Right kidney (tissue), 1 donor: ENCODE measurements at regions not wholly inside any gene's neighbourhood (a gene's known extent, or its start where the extent isn't known, plus 50 kb on each side); places are given as distances from the start of the nearest gene placed in this dataset.
A peak's percentile ranks its signal among the peaks of the same experiment; 100 is the strongest.

Source experiments
- DNase-seq: peaks from one replicate; pipeline ENCODE4 v3.0.0-alpha.2; 2016

DNA sequence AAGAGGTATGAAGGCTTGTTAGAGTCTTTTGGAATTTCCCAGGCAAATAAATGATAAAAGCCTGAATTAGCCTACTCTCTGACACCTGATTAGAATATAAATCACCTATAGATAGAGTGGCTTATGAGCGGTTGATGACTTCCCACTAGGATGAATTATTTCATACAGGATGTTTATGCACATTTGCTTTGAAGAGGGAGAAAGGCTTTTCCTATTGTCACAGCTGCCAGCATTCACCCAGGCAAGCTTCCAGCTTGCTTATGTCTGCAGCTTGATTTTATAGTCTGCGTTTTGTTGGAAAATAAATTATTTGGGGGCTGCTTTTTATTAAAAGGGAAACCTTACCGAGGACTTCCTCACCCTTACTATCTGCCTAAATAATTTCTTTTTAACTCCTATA lies 51.3 kb upstream of the EIF2S2 start:
- no peak for DNase-seq

DNA sequence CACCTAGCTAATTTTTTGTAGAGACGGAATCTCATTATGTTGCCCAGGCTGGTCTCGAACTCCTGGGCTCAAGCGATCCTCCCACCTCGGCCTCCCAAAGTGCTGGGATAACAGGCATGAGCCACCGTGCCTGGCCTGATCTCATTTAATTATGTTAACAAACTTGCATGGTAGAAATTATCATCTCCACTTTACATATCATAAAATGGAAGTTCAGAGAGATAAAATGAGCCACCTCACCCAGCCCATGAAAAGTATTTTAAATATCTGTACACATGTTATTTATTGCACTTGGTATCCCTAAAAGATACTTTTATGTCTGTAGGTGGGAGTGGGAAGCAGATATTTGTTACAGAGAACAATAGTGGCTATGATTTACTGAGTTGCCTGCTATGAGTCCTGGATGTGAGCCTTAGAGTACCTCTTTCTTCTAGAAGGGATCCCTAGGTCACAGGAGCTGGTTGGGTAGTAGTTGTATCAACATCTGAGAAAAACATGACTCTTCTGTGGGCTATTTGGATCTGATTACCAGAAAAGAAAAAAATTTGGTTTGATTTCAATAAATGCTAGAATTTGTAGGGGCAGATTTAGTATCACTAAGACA lies 52.4 kb upstream of the EIF2S2 start:
- DNase-seq, result no peak

DNA sequence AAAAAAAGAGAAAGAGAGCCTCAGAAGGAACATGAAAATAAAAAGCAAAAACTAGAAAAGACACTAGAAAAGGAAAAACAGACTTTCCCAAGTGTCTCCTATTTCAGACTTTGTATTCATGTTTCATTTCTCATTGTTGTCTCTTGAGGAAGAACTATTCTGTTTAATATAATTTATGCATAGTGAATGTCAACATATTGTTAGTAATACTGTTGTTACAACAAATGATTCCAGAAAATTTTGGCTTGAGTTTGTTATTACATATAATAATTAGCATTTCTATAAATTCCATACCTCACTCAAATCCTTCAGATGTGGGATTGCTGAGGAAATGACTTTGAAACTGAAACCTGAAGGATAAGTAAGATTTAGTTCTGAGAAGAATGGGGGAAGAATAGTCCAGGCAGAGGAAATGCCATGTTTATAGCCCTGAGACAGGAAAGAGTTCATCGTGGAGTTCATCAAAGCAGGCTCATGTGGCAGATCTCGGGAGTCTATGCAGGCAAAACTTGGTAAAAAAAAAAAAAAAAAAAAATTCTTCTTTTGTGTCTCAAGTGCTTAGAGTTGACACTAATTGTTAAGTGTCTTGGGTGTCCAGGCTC lies 53.1 kb upstream of the EIF2S2 start:
- no peak for DNase-seq

DNA sequence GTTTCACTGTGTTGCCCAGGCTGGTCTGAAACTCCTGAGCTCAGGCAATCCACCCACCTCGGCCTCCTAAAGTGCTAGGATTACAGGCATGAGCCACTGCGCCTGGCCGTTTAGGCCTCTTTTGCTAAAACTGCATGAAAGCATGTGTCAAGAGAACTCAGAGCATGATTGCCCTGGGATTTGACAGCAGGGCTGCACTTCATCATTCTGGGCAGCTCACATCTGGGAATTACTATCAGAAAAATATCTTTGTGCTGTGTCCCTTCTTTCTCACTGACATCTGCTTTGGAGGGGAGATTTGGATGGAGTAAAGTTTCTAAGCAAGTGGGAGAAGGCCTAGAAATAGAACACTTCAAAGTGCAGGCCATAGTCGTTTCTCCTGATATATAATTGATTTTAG lies 59.6 kb upstream of the EIF2S2 start:
- no peak for DNase-seq

DNA sequence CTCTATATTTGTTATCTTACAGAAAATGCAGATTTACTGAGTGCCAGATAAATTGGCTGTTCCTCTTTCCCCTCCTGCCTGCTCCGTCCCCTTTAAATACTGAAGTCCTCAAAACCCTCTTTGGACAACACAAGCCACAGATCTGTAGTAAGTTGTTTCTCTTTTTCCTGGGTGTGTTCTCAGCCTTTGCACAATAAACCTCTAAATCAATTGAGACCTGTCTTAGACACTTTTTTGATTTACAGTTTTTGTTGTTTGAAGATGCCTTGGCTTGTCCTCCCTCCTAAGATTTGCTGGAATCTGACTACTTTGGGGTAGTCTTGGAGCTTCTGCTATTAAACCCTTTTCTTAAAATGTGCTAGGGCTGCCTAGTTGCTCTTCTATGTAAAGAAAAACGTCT lies 60.9 kb upstream of the EIF2S2 start:
- no peak for DNase-seq

DNA sequence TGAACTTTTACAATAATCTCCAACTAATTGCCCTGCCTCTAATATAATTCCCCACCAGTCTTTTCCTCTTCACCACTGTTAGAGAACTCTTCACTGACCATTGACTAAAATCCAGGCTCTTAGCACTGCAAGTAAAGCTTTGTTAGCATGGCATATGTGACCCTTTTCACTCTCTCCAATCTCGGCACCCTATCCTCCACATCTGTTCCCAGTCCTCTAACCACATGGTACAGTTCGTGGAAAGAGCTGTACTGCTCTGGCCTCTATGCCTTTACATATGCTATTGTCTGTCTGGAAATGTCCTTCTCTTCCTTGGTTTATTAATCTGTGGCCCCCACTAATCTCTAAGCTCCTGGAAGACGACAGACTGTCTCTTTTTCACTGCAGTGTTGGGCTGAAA lies 63.0 kb upstream of the EIF2S2 start:
- DNase-seq, result no peak

DNA sequence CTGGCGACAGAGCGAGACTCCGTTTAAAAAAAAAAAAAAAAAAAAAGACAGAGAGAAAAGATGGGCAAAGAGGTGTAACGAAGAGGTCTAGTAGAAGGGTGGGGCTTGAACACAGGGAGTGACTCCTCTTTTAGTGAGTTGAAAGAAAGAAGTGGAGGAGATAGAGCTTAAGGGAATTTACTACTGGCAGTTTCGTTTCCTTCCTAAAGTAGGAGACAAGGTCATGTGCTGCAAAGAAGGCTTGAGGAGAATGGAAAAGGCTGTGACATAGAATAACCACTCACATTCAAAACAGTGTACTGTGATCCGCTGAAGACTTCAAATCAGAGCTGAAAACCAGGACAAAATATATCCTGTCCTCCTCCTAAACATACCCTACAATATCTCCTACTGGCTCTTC lies 63.8 kb upstream of the EIF2S2 start:
- no peak for DNase-seq

DNA sequence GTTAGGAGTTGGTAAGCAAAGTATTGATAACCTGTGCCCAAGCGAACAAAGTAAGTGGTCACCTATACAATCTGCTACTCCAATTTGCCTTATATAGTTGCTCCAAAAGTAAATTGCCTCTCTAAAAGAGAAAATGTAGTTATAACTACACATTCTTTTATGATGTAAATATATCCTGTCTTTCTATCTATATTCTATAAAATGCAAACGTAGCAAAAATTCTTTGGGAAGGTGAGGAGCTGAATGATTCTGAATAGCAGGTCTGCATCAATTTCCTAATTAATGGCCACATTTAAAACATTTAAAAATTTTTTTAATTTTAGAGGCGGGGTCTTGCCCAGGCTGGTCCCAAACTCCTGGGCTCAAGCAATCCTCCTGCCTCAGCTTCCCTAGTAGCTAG lies 64.2 kb upstream of the ASIP start:
- DNase-seq, result no peak

DNA sequence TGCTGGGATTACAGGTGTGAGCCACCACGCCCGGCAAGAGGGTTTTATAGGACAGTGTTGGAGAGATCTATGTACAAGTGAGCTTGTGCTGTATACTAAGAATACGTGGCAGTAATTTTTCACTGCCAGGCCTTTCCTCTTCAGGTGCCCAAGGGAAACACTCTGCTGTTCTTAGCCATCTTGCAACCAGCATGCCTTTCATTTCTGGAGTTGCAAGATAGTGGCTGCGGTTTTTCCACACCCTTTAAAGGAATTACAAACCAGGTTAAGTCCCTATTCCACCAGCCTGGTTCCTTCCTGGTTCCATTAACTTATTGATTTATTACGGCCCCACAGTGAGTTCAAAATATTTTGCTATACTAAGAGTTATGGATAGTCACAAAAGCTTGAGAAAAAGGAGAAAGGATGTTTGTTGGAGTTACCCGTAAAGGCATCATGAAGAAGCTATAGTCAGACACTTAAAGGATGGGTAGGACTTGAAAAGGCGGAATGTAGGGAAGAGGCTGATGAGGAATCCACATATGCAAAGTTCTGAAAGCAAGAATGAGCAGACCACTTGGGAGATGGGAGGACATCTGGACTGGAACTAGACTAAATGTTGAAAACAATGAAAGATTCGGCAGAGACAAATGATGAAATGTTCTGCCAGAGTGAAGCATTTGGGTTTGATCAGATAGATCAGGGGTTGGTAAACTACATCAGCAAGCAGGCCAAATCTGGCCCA lies 61.4 kb upstream of the ASIP start:
- DNase-seq, result no peak

DNA sequence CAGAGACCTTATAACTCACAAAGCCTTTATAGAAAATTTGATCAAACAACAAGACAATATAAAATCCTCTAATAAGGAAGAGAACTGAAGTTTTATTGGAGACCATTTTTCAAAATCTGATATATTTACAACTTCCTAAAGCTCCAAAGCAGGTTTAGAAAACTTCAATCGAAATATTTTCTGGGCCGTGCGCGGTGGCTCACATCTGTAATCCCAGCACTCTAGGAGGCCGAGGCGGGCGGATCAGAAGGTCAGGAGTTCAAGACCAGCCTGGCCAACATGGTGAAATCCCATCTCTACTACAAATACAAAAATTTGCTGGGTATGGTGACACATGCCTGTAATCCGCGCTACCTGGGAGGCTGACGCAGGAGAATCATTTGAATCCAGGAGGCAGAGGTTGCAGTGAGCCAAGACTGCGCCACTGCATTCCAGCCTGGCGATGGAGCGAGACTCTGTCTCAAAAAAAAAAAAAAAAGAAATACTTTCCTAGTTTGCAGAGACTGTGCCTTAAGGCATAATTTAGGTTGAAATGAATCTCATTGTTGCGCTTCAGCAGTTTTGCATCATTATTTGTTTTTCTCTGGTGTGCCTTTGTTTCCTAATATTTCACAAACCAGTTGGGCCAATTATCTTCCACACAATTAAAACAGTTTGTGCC lies 60.6 kb upstream of the ASIP start:
- no peak for DNase-seq

DNA sequence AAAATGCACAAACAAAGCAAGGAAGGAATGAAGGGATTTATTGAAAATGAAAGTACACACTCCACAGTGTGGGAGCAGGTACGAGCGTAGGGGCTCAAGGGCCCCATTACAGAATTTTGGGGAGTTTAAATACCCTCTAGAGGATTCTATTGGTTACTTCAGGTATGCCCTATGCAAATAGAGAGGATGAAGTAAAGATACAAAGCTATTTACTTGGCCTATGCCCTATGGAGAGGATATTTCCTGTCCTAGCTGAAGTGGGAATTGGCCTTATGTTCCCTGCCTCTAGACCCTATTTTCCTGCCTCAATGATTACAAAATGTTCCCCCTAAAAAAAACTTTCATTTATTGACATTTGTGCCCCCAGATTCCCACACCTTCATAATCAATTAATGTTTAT lies 59.7 kb upstream of the ASIP start:
- no peak for DNase-seq

DNA sequence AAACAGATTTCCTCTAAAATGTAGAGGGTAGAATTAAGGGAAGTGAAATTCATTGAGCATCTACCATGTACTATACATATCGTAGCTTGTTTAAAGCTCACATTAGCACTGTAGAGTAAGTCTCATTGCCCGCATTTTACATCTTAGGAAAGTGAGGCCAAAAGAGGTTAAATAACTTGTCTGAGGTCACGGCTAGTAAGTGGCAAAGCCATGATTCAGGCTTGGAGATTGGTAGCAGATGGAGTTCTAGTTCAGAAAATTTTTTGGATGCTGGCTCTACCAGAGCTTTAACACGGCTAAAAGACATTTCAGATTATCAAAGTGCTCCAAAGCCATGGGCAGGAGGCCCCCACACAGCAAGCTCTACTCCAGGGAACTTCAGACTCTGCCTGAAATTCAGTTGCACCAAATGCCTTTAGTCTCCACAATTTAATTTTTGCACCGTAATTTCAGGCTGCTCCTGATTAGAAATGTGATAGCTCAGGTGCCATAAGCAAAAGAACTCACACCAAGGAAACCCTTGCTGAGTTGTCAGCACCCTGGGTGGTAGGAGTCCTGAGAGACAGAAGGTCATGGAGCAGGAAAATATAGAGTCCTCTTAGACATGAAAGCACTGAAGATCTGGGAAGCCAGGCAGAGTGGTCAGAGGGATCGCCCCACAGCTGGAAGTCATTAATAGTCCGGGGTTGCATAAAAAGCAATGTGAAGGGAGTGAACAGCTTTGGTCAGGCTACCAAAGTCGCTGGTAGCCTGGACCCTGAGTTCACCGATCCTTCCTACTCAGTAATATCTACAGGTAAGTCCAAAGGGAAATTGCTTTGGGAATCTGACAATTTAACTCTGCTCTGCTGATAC lies 55.2 kb upstream of the ASIP start:
- no peak for DNase-seq

DNA sequence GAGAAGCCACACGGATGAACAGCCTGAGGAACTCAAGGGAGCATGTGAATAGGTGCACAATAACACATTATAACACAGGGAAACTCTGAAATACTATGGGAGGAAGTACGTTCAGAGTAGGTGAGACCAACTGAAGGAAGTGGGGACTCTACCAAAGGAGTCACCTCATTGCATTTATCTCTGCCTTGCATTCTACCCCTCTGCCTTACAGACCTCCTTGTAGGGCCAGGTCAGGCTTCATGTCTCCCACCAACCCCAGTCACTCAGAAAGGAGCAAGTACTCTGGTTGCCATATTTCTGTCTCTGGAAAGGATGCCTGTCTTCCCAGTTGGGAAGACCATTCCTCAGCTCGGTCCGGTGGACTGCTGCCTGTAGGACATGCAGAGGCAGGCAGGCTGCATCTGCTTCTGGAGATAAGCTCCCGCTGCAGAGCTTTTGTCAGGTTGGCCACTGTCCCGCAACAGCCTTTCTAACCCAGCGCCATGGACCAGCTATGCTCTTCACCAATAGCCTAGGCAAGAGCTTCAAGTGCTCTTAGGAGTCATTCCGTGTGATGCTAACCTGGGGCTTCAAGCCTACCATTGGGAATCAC lies 51.6 kb upstream of the ASIP start:
- DNase-seq, result no peak

DNA sequence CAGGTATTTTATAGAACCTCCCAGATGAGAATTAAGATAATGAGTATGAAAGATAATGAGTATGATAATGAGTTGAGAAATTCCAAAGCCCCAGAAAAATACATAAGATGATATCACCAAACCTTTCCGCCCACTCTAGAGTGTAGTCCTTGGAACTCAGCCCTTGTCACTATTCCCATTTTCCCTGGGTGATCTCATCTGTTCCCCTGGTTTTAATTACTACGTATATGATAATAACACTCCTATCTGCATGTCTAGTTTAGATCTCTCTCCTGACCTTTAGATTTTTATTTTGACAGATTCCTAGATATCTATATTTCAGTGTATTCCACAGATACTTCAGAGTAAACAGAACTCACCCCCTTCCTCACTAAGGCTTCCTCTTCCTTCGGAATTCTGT lies 51.0 kb upstream of the ASIP start:
- no peak for DNase-seq

DNA sequence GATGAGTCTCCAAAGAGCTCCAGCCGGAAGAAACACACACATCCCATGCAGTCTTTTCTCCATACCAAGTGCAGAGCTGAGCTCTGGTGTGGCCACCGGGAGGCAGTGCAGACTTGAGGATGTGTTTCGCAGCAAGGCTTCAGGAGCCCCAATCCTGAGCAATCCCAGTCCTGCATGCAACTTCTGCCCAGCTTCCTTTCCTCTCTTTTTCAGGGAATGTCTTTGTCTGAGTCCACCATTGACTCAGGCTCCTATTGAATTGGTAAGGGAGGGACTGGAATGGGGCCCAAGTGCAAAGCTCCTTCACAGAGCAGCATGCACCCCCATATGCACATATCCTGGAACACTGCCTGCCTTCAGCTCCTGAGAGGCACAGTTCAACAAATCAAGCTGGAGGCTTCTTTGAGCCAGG lies 50.5 kb upstream of the ASIP start:
- peak; percentile 59 for DNase-seq
